Brain microvascular endothelial cell (primary cell): ENCODE measurements at regions not wholly inside any gene's neighbourhood (a gene's known extent, or its start where the extent isn't known, plus 50 kb on each side); places are given as distances from the start of the nearest gene placed in this dataset.

ENCODE experiments used
- DNase-seq: peaks from one replicate; pipeline ENCODE4 v3.0.0-alpha.2; 2020
- H3K27ac ChIP-seq: fragments of 250-450 bp; sonication (Bioruptor Pico); 2 replicates; pipeline ENCODE4 v1.5.1; 2020; ENCODE audit warnings: mild to moderate bottlenecking, moderate library complexity
- H3K27me3 ChIP-seq: fragments of 250-450 bp; sonication (Bioruptor Pico); replicated peaks from 2 replicates; pipeline ENCODE4 v1.5.1; 2020; ENCODE audit warnings: mild to moderate bottlenecking
- H3K36me3 ChIP-seq: fragments of 250-450 bp; sonication (Bioruptor Pico); replicated peaks from 2 replicates; pipeline ENCODE4 v1.5.1; 2020; ENCODE audit warnings: mild to moderate bottlenecking
- H3K4me3 ChIP-seq: 2 replicates; pipeline ENCODE4 v1.5.1; 2011; ENCODE audit warnings: low read depth, mild to moderate bottlenecking, control low read depth, low read length, moderate library complexity
- CTCF ChIP-seq: IDR thresholded peaks from 2 replicates; pipeline ENCODE4 v1.5.1; 2011; ENCODE audit warnings: low read depth, mild to moderate bottlenecking, moderate library complexity, low read length, control low read depth, inconsistent platforms; ENCODE audit errors: missing control alignments
- in situ Hi-C: cut with HindIII; loops from 2 replicates; pipeline ENCODE4 v1.10.0; 2017; ENCODE audit warnings: low sequenced_read_pairs, low pct_ligation_motif_present

GRCh38 chr2:18365342-18365741 lies 195.1 kb downstream of the RDH14 start:
- H3K27ac ChIP-seq, result no peak overlapping the region
- no peak overlapping the region for H3K4me3 ChIP-seq
- no peak for DNase-seq
- no peak for TF ChIP-seq CTCF
- no peaks in the 10 kb centered on the region for H3K27me3 ChIP-seq
- in situ Hi-C loops, result no loop called here
- no peaks in the 10 kb centered on the region for H3K36me3 ChIP-seq

- TF ChIP-seq CTCF, result no peak
- no peaks in the 10 kb centered on the region for H3K36me3 ChIP-seq
- peak overlapping the region; percentile 70 for H3K27ac ChIP-seq
- no peaks in the 10 kb centered on the region for H3K27me3 ChIP-seq
- in situ Hi-C loops, result no loop called here
- no peak for DNase-seq
- no peak overlapping the region for H3K4me3 ChIP-seq
Measured at GRCh38 chr2:18363348-18363747, 197.1 kb downstream of the RDH14 start.

- in situ Hi-C loops, result no loop called here
Measured at GRCh38 chr2:18362696-18363095, 197.8 kb downstream of the RDH14 start.

GRCh38 chr2:18357537-18357936 lies 202.9 kb downstream of the RDH14 start:
- H3K36me3 ChIP-seq, result no peaks in the 10 kb centered on the region
- H3K27ac ChIP-seq, result no peak overlapping the region
- in situ Hi-C loops, result no loop called here
- TF ChIP-seq CTCF, result no peak
- no peaks in the 10 kb centered on the region for H3K27me3 ChIP-seq
- no peak for DNase-seq
- H3K4me3 ChIP-seq, result no peak overlapping the region

More at GRCh38 chr2:18362696-18363095, 197.8 kb downstream of the RDH14 start:
- Histone ChIP-seq H3K27me3 (no peaks in the 10 kb centered on the region), H3K36me3 (no peaks in the 10 kb centered on the region), H3K27ac (peak overlapping the region; percentile 70), H3K4me3 (no peak overlapping the region)
- no peak for TF ChIP-seq CTCF
- peak; percentile 96 for DNase-seq

GRCh38 chr2:18356676-18357075 lies 203.8 kb downstream of the RDH14 start:
- no peaks in the 10 kb centered on the region for H3K27me3 ChIP-seq
- in situ Hi-C loops, result no loop called here
- H3K4me3 ChIP-seq, result no peak overlapping the region
- no peak overlapping the region for H3K27ac ChIP-seq
- DNase-seq, result peak; percentile 50
- H3K36me3 ChIP-seq, result no peaks in the 10 kb centered on the region
- no peak for TF ChIP-seq CTCF

GRCh38 chr2:18349421-18349820 lies 211.0 kb downstream of the RDH14 start:
- Histone ChIP-seq H3K4me3 (no peak overlapping the region), H3K36me3 (no peaks in the 10 kb centered on the region), H3K27me3 (no peaks in the 10 kb centered on the region), H3K27ac (no peak overlapping the region)
- TF ChIP-seq CTCF, result no peak
- DNase-seq, result no peak
- in situ Hi-C loops, result no loop called here
